WI38 (cell line): ENCODE measurements at regions not wholly inside any gene's neighbourhood (a gene's known extent, or its start where the extent isn't known, plus 50 kb on each side); places are given as distances from the start of the nearest gene placed in this dataset.

ENCODE experiments used
- H3K4me3 ChIP-seq: 2 replicates; pipeline ENCODE4 v1.5.1; 2011; ENCODE audit warnings: low read depth, mild to moderate bottlenecking, control low read depth, low read length
- CTCF ChIP-seq: IDR thresholded peaks from 2 replicates; pipeline ENCODE4 v1.5.1; 2012; ENCODE audit warnings: low read depth, mild to moderate bottlenecking, control low read depth, low read length

- no peak for TF ChIP-seq CTCF
- no peak overlapping the region for H3K4me3 ChIP-seq
Measured at GRCh38 chrX:38970845-38971244, 169.6 kb downstream of the MID1IP1 start.

DNA sequence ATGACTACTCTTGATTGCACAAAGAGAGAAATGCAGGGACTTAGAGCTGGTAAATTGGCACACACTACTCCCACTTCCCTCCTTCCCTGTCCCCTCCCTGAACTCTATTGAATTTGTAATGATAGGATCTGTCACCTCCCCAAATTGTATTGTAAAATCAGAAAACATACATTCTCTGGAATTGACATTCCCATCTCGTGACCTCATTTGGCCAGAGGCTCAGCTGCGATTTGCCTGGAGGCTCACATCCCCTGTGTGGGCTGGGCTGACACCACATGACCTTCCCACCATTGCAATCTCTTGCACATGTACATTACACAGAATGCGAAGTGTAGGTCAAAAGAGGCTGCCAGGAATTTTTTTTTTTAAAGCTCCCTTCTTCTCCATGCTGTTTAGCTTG, 172.1 kb downstream of the MID1IP1 start:
- no peak for TF ChIP-seq CTCF
- no peak overlapping the region for H3K4me3 ChIP-seq

DNA sequence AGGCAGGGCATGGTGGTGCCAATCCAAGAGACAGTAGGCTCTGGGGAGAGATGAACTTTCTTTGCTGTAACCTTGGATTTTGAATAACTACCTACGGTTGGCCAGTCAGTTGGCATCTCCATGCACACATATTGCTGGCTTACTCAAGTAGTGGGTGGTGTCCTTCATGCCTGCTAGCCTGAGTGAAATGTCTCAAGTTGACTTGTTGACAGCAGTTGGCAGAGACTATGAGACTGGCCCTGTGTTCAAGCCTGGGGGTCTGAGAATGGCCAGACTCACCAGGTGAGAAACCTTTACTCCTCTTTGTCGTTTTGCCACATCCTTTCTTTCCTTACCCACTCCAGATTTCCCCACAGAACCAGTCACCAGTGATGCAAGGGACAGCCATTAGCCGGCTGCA, 173.3 kb downstream of the MID1IP1 start:
- no peak for TF ChIP-seq CTCF
- no peak overlapping the region for H3K4me3 ChIP-seq

DNA sequence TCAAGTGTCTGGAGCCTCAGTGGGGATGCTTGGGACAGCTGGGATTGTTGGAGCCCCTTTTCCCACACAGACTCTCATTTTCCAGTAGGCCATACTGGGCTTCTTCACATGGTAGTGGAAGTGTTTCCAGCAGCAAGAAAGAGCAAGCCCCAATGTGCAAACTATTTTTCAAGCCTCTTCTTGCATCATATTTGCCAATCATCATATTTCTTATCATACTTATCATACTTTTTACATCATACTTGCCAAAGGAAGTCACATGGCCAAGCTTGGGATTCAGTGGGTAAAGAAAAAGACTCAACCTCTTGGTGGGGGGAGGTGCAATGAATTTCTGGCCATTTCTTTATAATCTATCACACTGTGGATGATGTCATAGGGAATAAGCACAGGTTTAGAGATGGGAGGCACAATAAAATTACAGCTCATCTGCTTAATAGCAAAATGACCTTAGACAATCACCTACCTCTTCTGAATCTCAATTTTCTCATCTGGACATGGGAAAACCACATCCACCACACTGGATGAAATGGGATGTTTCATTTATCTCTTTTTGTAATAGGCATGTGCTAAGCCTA, 174.2 kb downstream of the MID1IP1 start:
- TF ChIP-seq CTCF: no peak
- H3K4me3 ChIP-seq: no peak overlapping the region

DNA sequence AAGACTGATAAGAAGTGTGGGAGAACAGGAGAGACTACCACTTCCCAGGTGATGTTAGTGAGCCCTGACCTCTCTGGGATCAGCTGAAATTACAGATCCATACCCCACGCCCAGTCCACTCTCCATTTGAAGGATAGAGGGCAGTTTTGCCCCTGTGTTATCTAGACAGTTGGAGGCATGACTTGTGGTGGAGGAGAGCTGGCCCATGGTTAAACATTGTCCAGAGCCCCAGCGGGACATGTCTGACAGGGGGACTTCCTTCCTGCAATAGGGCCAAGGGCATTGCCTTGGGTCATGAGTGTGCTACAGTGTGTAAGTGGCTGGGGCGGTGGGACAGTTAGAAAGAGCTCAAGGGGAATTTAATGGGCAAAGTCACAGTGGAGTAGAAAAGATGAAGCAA, 181.1 kb downstream of the MID1IP1 start:
- no peak overlapping the region for H3K4me3 ChIP-seq
- TF ChIP-seq CTCF: no peak

- H3K4me3 ChIP-seq: no peak overlapping the region
- no peak for TF ChIP-seq CTCF
Measured at GRCh38 chrX:38982843-38983242, 181.6 kb downstream of the MID1IP1 start.

DNA sequence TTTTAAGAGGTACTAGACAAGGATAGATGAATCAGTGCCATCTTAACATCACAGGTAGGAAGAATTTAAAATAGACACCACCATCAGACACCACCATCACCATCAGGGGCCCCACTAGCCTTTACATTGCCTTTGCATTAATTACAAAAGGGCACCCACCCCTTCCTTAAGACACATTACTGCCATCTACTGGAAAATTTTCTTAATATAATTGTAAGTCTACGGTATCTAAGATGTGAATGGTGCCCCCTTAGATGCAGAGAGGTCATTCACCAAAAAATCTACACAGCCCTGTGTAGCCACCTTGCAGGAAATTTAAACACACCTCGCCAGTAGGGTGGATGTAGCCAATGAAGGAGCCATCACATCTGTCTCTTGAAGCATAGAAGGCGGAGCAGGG, 184.1 kb downstream of the MID1IP1 start:
- no peak for TF ChIP-seq CTCF
- no peak overlapping the region for H3K4me3 ChIP-seq
